ENCODE measurements at regions not wholly inside any gene's neighbourhood (a gene's known extent, or its start where the extent isn't known, plus 50 kb on each side); places are given as distances from the start of the nearest gene placed in this dataset.
"Not testable (repeated sequence)": the region's sequence is repeated elsewhere in the genome, so short reads cannot be mapped to it uniquely, and the experiment has no call there.

DNA sequence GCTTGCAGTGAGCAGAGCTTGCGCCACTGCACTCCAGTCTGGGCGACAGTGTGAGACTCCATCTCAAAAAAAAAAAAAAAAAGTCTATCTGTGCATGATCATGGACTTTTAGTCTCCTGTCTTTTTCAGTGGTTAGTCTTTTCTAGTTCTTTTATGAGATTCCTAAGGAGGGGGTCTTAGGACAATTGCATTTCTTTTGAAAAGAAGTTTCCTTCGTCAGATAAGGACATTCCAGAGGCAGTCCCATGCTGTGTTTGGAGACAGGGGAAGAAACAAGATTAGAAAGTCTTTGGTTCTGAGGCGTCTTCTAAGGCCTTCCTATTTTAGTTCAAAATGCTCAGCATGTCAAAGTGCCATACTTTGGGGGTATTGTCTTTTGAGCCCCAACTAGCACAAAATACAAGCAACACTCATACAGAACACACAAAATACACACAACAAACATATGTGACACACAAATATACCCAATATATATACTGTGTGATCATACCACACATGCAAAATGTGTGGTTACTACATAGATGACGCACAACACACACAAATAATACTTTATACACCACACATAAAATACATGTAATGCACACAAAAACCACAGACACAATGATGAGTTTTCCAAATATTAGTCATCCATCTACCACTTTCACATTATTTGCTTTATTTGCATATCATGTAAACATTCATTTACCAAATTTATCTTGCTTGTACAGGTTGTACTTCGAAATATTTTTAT lies 394.5 kb downstream of the SPATA31D1 start:
- no peak for DNase-seq (ENCODE audit: low read depth)

- DNase-seq (ENCODE audit: low read depth): no peak
Observed at GRCh38 chr9:82385633-82386032, 397.1 kb downstream of the SPATA31D1 start.

DNA sequence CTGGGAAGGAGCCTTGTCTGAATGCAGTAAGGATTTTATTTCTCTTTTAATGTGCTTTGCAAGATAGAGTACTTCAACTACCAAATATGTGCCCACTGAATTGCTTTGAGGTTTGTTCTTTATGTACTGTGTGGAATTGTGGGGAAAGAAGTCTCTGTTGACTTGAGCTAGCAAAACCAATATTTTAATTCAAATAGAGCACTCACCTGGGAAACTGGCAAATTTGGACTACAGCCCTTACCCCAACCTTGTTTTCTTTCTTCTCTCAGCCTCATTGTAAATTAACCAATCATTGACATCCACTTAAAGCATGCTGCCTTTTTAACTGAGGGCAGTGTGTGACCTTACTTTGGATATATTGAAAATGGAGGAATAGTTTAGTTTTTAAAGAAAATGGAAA lies 409.0 kb downstream of the SPATA31D1 start:
- no peak for DNase-seq (ENCODE audit: low read depth)

DNA sequence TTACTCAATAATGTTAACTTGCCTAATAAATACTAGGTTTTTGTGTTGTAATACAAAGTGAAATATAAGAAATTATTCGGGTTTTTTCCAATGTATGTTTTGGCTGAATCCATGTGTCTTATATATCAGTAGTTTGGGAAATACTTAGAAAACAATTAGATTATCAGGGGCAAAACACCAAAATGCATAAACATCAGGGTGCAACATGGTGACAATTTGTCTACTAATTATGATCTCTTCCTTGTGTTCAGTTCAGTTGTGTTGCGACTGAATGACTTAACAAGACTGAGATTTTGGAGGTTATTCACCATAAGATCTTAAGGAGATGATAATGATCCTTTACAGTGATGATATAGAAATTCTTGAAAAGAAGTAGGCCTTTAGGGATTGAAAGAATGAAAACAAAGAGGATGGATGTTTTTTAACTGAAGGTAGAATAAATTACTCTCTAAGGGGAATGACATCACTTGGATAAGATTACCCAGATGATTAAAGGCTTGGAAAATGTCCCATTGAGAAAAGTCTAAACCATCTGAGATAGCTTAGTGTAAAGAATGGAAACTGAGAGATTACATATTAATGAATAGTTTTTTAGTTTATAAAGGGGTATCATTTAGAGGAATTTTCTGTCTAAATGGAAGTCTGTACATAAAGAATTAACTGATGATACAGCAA lies 415.8 kb downstream of the SPATA31D1 start:
- no peak for DNase-seq (ENCODE audit: low read depth)

DNA sequence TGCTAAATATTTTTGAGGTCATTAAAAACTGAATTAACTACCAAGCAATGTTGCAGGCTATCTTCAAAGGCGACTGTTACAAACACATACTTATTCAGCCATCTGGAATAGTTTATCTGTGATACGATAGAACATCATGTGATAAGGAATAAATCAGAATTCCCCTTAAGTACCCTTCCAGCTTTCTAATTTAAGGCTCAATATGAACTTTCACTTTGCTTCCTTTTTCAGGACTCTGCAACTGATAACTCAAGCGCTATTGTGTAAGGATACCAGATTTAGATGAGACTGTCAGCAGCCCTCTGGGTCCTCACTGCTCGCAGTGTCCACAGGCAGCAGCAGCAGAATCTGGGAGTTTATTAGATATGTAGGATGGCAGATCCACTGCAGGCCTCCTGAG lies 416.3 kb downstream of the SPATA31D1 start:
- no peak for DNase-seq (ENCODE audit: low read depth)

- no peak for DNase-seq (ENCODE audit: low read depth)
Observed at GRCh38 chr9:82406456-82407085, 418.0 kb downstream of the SPATA31D1 start.

DNA sequence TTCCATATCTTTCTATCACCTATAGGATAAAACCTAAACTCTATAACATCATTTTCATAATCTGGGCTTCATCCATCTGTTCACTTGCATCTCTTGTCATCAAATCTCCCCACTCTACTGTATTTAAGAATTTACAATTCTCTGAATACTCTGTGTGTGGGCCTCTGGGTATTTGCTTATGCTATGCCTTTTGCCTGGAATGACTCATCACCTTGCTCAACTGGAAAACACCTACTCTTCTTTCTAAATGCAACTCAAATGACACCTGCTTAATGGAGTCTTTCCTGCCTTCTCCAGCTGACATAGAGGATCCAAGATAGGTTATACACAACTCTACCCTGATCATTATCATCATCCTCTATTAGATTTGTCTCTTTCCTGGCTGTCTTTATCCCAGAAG lies 421.7 kb downstream of the SPATA31D1 start:
- DNase-seq (ENCODE audit: low read depth): no peak

GRCh38 chr9:82410866-82411265 lies 422.3 kb downstream of the SPATA31D1 start:
- no peak for DNase-seq (ENCODE audit: low read depth)

DNA sequence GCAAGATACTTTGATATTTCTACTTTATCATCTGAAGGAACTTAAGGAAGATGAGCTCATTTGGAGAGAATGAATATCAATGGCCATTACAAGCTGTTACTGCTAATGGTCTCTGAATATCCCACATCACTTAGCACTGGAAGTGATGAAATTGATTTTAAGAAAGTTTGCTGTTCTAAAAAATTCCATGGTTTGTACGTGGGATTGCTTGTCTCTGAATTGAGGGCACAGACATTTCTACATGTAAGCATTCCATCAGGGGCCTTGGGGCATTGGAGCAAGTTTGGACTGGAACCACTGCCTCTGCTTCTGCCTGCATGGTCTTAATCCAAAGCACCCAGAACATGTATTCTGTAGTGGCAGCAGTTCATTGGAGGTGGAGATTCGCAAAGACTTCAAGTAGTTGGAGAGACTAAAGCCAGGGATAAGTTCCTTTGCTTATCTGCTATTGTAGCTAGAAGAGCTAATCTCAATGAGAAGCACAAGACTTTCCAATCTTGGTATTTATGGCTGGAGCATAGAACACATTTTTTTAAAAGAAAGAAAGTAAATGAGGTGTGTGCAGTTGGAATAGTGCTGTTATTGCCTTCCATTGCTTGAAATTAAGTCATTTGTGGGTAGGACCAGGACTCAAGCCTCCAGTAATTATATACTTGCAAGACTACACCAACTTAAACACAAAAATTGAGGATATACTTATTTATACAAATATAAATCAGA lies 424.2 kb downstream of the SPATA31D1 start:
- DNase-seq (ENCODE audit: low read depth): no peak

DNA sequence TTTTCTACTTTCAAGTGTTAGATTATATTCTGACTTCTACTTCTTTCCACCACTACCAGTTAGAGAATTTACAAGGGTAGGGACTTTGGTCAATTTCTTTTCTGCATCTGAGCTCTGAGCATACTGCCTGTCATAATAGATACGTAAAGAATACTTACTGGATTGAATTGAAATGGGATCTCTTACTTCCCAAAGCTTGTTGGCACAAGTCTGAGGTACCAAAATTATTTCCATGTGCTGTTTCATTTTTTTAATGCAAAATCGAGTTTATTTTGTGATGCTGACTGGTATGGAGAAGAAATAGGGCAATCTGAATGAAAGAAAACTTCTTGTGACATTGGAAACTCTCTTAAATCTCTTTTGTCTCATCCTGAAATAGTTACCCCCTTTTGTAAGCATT lies 428.9 kb downstream of the SPATA31D1 start:
- no peak for DNase-seq (ENCODE audit: low read depth)

DNA sequence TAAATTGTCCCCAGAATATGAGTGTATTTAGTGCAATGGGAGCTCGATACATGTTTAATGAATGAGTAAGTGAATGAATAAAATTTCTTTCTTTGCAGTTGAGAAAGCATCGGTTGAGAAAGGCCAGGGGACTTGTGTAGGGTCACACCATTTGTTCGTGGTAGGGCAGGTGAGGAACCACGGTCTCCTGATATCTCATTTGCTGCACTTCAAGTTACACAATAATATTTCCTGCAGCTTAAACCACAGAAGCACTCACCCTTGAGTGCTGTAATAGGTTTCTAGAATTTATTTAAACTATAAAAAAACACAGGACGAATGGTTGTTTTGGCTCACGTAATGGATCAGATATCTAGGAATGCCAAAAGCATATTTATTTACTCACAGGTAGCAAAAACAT lies 429.8 kb downstream of the SPATA31D1 start:
- no peak for DNase-seq (ENCODE audit: low read depth)

- no peak for DNase-seq (ENCODE audit: low read depth)
Observed at GRCh38 chr9:82419696-82420486, 431.3 kb downstream of the SPATA31D1 start.

GRCh38 chr9:82421498-82421897 lies 432.9 kb downstream of the SPATA31D1 start:
- DNase-seq (ENCODE audit: low read depth): no peak

DNA sequence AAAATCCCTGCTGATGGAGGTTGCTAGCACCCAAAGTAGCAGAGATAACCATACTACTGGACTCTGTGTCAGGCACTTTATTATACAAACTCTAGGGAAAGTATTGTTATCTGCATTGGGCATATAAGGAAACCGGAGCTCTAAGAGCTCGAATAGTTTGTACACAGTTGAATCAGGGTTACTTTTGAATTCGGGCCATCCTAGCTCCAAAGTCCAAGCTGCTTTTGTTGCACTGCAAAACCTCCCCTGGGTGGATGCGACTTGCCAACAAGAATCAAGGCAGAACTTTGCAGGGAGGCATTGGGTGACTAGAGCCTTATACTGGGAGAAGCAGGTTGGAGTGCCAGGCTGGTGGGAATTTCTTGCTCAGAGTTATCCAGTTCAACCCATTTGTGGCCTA lies 435.1 kb downstream of the SPATA31D1 start:
- DNase-seq (ENCODE audit: low read depth): no peak

GRCh38 chr9:82424599-82425120 lies 436.1 kb downstream of the SPATA31D1 start:
- DNase-seq (ENCODE audit: low read depth): no peak

GRCh38 chr9:82431121-82431520 lies 442.5 kb downstream of the SPATA31D1 start:
- no peak for DNase-seq (ENCODE audit: low read depth)

- DNase-seq (ENCODE audit: low read depth): not testable (repeated sequence)
Observed at GRCh38 chr9:82433290-82433931, 444.8 kb downstream of the SPATA31D1 start.

GRCh38 chr9:82436475-82436874 lies 447.9 kb downstream of the SPATA31D1 start:
- DNase-seq (ENCODE audit: low read depth): no peak

DNA sequence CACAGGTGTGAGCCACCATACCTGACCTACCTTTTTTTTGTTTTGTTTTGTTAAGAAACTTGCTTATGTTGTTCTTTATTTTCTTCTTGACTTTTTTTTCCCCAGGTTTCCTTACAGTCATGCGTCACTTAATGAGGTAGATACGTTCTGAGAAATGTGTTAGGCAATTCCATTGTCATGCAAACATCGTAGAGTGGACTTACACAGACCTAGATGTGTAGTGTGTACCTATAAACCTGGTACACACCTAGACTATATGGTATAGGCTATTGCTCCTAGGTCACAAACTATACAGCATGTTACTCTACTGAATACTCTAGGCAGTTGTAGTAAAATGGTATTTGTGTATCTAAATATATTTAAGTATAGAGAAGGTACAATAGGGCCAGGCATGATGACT lies 448.6 kb downstream of the SPATA31D1 start:
- DNase-seq (ENCODE audit: low read depth): not testable (repeated sequence)

- DNase-seq (ENCODE audit: low read depth): no peak
Observed at GRCh38 chr9:82438581-82438980, 450.0 kb downstream of the SPATA31D1 start.

- DNase-seq (ENCODE audit: low read depth): no peak
Observed at GRCh38 chr9:82443312-82443711, 454.7 kb downstream of the SPATA31D1 start.

Measured in forelimb muscle (tissue), 1 donor.